MM.1S (cell line): ENCODE measurements at regions not wholly inside any gene's neighbourhood (a gene's known extent, or its start where the extent isn't known, plus 50 kb on each side); places are given as distances from the start of the nearest gene placed in this dataset.

Experiments used
- DNase-seq: peaks from one replicate; pipeline ENCODE4 v3.0.0-alpha.2; 2015
- H2AFZ ChIP-seq: fragments of 300-600 bp; sonication (generic); 2 replicates; pipeline ENCODE4 v1.6.0; 2016; ENCODE audit warnings: antibody characterized with exemption, low read length
- H3F3A ChIP-seq: fragments of 300-600 bp; sonication (generic); 2 replicates; pipeline ENCODE4 v1.6.1; 2016; ENCODE audit warnings: mild to moderate bottlenecking, antibody characterized with exemption, low read length, moderate library complexity, mixed read lengths; ENCODE audit not compliant: insufficient read depth
- H3K27ac ChIP-seq: fragments of 300-600 bp; sonication (generic); 2 replicates; pipeline ENCODE4 v1.5.1; 2016; ENCODE audit warnings: mild to moderate bottlenecking, low read length
- H3K27me3 ChIP-seq: fragments of 300-600 bp; sonication (generic); replicated peaks from 2 replicates; pipeline ENCODE4 v1.6.0; 2016; ENCODE audit warnings: low read length; ENCODE audit not compliant: insufficient read depth
- H3K36me3 ChIP-seq: fragments of 300-600 bp; sonication (generic); replicated peaks from 2 replicates; pipeline ENCODE4 v1.6.1; 2016; ENCODE audit warnings: mild to moderate bottlenecking, low read length, mixed read lengths; ENCODE audit not compliant: insufficient read depth
- H3K4me1 ChIP-seq: fragments of 300-600 bp; sonication (generic); 2 replicates; pipeline ENCODE4 v1.6.1; 2016; ENCODE audit warnings: low read length, mixed read lengths
- H3K4me2 ChIP-seq: fragments of 300-600 bp; sonication (generic); 2 replicates; pipeline ENCODE4 v1.6.0; 2016; ENCODE audit warnings: low read depth, low read length
- H3K4me3 ChIP-seq: fragments of 300-600 bp; sonication (generic); 2 replicates; pipeline ENCODE4 v1.5.1; 2016; ENCODE audit warnings: low read length, mixed read lengths
- H3K79me2 ChIP-seq: fragments of 300-600 bp; sonication (generic); 2 replicates; pipeline ENCODE4 v1.6.1; 2016; ENCODE audit warnings: mixed run types, low read length, mixed read lengths
- H3K9ac ChIP-seq: fragments of 300-600 bp; sonication (generic); 2 replicates; pipeline ENCODE4 v1.6.1; 2016; ENCODE audit warnings: low read length, mixed read lengths
- H3K9me2 ChIP-seq: fragments of 300-600 bp; sonication (generic); replicated peaks from 2 replicates; pipeline ENCODE4 v1.6.1; 2016; ENCODE audit warnings: mild to moderate bottlenecking, low read length, mixed read lengths; ENCODE audit not compliant: insufficient read depth
- H3K9me3 ChIP-seq: fragments of 300-600 bp; sonication (generic); replicated peaks from 2 replicates; pipeline ENCODE4 v1.6.1; 2016; ENCODE audit warnings: mild to moderate bottlenecking, low read length, mixed read lengths; ENCODE audit not compliant: insufficient read depth
- H4K20me1 ChIP-seq: fragments of 300-600 bp; sonication (generic); 2 replicates; pipeline ENCODE4 v1.6.1; 2016; ENCODE audit warnings: mild to moderate bottlenecking, low read length, moderate library complexity, mixed read lengths; ENCODE audit not compliant: insufficient read depth
- EZH2 ChIP-seq: fragments of 300-600 bp; sonication (generic); optimal IDR thresholded peaks from 2 replicates; pipeline ENCODE3; 2017; ENCODE audit warnings: low read depth, mild to moderate bottlenecking, antibody characterized with exemption, low read length, mixed read lengths
- EZH2phosphoT487 ChIP-seq: fragments of 300-600 bp; sonication (generic); IDR thresholded peaks from 2 replicates; pipeline ENCODE4 v1.6.1; 2018; ENCODE audit warnings: antibody characterized with exemption, low read length
- TF ChIP-seq, protein P1 (sequence below): fragments of 300-600 bp; sonication (generic); IDR thresholded peaks from 2 replicates; pipeline ENCODE4 v1.5.1; 2016; ENCODE audit warnings: antibody characterized with exemption, low read length, mixed read lengths

DNA sequence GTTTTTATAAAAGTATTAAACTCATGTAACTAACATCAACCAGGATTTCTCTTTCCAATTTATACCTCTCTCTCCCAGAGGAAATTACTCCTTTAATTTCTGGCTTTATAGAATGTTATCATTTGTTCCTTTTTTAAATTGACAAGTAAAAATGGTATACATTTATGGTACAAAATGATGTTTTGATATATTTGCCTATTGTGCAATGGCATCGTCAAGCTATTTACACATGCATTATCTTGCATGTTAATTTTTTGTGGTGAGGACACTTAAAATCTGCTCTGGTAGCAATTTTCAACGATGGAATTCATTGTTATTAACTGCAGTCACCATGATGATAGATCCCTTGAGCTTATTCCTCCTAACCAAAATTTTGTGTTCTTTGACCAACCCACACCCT, 149.0 kb upstream of the NAV3 start:
- Histone ChIP-seq H3K4me1 (no peaks in the 10 kb centered on the region), H3K27ac (no peak overlapping the region), H3K9me3 (no peaks in the 10 kb centered on the region), H3K36me3 (no peaks in the 10 kb centered on the region), H3K9me2 (no peaks in the 10 kb centered on the region), H2AFZ (no peak overlapping the region), H3K9ac (no peak overlapping the region), H3K79me2 (no peaks in the 10 kb centered on the region), H3K4me2 (no peak overlapping the region), H4K20me1 (no peaks in the 10 kb centered on the region), H3K4me3 (no peak overlapping the region), H3F3A (no peaks in the 10 kb centered on the region), H3K27me3 (no peaks in the 10 kb centered on the region)
- DNase-seq = no peak
- TF ChIP-seq, protein P1, sequence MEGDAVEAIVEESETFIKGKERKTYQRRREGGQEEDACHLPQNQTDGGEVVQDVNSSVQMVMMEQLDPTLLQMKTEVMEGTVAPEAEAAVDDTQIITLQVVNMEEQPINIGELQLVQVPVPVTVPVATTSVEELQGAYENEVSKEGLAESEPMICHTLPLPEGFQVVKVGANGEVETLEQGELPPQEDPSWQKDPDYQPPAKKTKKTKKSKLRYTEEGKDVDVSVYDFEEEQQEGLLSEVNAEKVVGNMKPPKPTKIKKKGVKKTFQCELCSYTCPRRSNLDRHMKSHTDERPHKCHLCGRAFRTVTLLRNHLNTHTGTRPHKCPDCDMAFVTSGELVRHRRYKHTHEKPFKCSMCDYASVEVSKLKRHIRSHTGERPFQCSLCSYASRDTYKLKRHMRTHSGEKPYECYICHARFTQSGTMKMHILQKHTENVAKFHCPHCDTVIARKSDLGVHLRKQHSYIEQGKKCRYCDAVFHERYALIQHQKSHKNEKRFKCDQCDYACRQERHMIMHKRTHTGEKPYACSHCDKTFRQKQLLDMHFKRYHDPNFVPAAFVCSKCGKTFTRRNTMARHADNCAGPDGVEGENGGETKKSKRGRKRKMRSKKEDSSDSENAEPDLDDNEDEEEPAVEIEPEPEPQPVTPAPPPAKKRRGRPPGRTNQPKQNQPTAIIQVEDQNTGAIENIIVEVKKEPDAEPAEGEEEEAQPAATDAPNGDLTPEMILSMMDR = no peak
- TF ChIP-seq EZH2 = no peak
- no peak for TF ChIP-seq EZH2phosphoT487

DNA sequence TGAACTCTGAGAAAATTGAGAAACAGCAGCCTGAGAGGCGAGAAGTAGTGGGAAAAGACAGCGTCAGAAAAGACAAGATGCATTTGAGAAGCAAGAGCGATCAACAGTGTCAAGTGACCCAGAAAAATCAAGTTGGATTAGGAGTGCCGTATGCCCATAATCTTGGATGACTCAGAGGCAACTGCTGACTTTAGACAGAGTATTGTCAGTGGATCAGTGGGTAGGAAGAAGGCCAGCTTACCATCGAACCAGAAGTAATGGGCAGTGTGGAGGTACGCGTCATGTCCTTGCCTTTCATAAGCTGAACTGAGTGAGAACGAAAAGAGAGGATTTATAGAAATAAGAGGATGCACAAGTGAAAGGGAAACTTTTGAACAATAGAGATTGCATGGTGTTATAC, 151.0 kb upstream of the NAV3 start:
- no peaks in the 10 kb centered on the region for H3K36me3 ChIP-seq
- H3K27me3 ChIP-seq = no peaks in the 10 kb centered on the region
- no peaks in the 10 kb centered on the region for H3K4me1 ChIP-seq
- H3F3A ChIP-seq = no peaks in the 10 kb centered on the region
- TF ChIP-seq EZH2phosphoT487 (no peak), EZH2 (no peak)
- TF ChIP-seq, protein P1 = no peak
- H2AFZ ChIP-seq = no peak overlapping the region
- H3K4me2 ChIP-seq = no peak overlapping the region
- H3K27ac ChIP-seq = no peak overlapping the region
- no peaks in the 10 kb centered on the region for H3K79me2 ChIP-seq
- H3K9me2 ChIP-seq = no peaks in the 10 kb centered on the region
- H4K20me1 ChIP-seq = no peaks in the 10 kb centered on the region
- no peak overlapping the region for H3K9ac ChIP-seq
- H3K9me3 ChIP-seq = no peaks in the 10 kb centered on the region
- no peak overlapping the region for H3K4me3 ChIP-seq
- no peak for DNase-seq

DNA sequence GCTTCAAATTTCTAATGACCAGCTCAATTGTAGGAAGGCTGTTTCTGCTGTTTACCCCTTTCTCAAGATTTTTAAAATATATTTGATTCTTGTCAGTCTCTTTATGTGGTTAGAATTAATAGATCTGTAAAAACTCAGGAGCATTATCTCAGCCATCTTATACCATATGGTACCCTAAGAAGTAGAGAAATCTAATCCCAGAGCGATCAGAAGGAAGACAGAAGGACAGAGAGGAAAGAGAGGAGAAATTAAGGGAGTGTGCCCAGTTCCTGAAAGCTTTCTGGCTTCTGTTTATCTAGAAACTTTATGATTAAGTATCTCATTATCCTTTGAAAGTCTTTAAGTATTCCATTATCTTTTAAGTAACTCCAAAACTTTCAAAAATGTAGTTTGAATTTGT, 152.1 kb upstream of the NAV3 start:
- Histone ChIP-seq H3K27ac (no peak overlapping the region), H3K9me3 (no peaks in the 10 kb centered on the region), H3K79me2 (no peaks in the 10 kb centered on the region), H3K4me2 (no peak overlapping the region), H3K9ac (no peak overlapping the region), H3K4me3 (no peak overlapping the region), H2AFZ (no peak overlapping the region), H3K36me3 (no peaks in the 10 kb centered on the region), H3K27me3 (no peaks in the 10 kb centered on the region), H4K20me1 (no peaks in the 10 kb centered on the region), H3K4me1 (no peaks in the 10 kb centered on the region), H3F3A (no peaks in the 10 kb centered on the region), H3K9me2 (no peaks in the 10 kb centered on the region)
- DNase-seq = no peak
- TF ChIP-seq EZH2phosphoT487 (no peak), EZH2 (no peak)
- TF ChIP-seq, protein P1 = no peak
